ENCODE measurements at regions not wholly inside any gene's neighbourhood (a gene's known extent, or its start where the extent isn't known, plus 50 kb on each side); places are given as distances from the start of the nearest gene placed in this dataset.

DNA sequence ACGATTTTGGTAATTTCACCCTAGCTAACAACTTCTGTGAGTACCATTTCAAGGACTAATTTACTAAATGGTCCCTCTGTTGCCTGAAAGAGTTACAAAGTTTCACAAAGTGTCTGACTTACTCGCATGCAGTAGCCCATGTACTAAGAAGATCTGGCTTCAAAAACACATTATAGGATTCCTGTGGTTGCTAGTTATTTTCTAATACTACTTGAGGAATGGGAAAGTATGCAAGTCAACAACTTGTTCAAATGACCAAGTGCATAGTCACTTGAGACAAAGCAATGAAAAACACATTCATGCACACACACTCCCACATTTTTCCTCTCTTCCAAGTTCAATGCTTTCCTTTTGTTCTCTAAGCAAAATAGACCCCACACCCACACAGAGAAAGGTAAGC is 219.7 kb upstream of the TMPO start:
- no peak for DNase-seq

DNA sequence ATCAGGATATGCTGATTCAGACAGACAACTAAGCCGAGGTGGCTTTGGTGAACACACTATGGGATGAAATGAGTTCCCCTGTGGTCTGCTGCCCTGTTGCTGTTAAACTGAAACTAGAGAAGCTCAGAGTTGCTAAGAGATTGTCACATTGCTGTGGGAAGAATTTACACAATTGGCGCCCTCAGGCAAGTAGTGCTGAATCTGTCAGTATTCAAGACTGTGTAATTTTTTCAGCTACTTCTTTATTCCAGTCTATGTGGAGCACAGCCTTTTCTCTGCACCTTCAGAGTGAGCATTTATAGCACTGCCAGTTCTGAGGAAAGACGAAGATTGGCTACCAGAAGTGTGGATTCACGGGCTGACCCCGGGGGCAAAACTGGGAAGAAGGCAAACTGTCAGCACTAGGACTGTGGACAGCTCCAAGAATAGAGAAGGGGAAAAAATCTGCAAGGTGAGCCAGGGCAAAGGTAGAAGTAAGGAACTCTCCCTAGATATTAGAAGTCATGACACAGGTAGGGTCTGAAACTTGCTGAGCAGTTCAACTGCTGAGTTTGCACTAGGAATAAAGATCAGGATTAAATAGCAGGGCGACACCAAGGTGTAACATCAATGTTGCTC is 218.8 kb upstream of the TMPO start:
- no peak for DNase-seq

DNA sequence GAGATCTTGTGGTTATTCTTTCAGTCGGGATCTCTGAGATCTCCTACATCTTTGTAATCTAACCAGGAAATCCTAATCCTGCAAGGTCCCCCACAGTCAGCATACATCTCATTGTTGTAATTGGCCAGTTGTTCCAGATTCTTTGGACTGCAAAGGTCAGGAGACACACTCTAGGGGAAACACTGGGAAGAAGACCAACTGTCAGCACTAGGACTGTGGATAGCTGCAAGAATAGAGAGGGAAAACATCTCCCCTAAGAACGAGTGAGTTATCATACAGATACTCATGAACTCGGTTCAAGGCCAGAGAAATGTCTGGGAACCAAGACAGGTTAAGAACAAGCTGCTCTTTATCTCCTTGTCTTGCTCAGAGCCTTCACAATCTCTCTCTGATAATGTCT is 217.9 kb upstream of the TMPO start:
- no peak for DNase-seq

DNA sequence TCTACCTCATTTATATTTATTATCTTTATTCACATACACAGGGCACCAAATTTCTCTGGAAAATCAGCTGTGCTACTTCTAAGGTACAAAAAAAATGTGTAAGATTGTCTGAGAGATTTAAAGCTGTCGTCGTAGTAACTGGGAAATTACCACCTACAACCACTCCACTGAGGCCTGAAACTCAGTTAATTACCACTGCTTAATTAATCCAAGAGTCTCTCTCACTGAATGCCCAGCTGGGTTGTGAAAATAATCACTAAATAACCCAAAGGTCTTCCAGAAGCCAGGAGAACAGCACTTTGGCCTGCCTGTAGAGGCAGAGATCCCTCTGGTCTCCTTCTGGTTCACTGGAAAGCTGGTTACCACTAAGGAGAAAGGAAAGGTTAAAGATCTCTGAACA is 207.2 kb upstream of the TMPO start:
- no peak for DNase-seq

DNA sequence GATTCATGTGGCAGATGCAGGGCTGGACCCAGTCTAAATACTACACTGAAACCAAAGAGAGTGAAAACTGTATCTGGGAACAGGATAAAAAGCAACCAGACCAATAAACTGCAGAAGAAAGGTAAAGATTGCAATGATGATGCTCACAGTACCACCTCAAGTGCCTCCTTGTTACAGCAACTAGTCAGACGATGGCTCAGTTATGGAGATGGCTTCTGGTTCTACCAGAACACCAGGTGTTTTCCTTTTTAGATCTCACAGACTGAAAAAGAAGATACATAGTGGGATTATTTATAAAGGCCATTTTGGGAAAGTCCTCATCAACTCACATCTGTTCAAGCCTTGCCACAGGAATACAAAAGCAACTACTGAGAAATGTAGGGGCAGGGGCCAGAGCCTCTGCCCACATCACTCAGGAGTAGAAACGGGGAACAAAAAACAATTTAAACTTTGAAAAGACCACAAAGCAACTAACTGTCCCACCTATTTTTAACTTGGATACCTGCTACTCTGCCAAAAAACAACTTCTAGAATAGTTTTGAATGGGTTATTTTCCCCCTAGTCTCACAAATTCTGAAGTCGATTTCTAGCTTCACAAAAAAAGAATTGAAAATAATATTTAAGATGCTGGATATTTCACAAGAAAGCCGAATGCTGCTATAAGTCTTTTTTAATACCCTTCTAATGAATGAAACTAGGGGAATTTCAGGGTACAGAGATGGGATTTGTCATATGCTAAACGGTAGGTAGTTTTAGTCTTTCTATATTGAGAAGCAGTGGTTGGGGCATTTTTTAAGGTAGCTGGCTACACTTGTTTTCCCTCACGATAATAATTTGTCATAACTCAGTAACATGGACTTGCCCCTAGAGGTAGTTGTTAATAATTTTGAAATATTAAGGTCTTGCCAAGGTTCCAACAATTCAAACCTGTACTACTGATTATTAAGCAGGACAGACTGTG is 197.2 kb upstream of the TMPO start:
- no peak for DNase-seq

DNA sequence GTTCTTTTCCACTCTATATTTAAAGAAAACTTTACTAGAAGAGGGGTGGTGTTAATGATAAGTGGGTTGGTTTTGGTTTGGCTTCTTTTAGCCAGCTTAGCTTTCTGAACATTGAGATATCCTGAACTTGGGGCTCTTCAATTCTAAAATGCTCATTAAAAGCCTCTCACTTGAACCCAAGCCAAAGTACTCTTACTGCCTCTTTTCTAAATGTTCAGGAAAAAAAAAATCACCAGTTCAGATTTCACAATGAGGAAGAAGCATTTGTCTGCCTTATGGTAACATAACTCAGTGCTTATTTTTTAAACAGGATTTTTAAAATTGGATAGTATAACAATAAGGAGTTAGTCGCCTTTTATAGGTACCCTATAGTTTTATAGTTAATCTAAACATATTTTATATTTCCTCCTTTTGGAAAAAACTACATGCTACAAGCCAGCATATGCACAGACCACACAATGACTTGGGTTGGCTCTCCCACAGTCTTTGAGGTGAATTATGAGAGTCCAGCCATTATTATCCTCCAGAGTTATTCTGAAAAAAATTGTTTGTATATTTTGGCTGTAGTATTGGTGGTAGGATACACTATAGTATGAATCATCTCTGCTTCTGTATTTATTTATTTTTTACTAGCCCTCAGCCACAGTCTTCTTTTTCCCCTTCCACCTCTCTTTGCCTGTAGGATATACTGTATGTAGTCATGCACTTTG is 195.5 kb upstream of the TMPO start:
- DNase-seq, result no peak

DNA sequence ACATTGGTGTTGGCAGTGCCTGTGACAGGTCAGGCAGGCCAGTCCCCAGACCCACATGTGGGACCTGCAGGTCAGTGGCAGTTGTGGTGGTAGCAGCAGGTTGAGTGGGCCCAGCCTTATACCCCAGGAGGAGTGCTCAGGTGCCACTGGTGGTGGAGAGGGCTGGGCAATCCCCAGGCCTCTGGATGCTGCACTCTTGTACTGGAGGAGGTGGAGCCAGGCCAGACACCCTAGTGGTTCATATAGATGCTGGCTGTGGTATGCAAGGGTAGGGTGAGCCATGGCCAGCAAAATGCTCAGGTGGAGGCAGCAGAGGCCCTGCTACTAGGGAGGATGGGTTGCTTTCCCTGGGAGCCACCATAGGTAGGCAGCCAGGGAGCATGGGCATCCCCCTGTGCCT is 190.4 kb upstream of the TMPO start:
- no peak for DNase-seq

DNA sequence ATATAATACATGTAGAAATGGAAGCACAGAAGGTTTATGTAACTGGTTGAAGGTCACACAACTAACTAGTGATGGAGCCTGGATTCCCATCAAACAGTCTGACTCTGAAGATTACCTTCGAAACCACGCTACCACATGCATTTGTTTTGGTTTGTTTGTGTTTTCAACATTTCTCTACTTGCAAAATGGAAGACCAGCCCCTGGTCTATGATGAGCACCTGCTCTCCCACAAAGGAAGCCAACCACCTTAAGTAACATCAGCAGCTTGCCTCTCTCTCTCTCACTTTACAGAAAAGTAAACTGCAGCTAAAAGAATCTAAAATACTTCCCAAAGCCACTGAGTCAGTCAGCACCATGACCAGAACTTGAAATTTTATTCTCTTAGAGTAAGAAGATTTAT is 186.9 kb upstream of the TMPO start:
- DNase-seq, result no peak

DNA sequence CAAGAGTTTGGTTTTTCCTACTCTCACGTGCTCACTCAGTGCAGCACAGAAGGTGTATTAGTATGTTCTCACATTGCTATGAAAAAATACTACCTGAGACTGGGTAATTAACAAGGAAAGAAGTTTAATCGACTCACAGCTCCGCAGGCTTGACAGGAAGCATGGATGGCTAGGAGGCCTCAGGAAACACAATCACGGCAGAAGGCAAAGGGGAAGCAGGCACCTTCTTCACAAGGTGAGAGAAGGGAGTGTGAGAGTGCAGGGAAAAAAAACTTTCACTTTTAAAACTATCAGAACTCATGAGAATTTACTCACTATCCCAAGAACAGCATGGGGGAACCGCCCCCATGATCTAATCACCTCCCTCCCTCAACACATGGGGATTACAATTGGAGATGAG is 185.8 kb upstream of the TMPO start:
- DNase-seq, result no peak

DNA sequence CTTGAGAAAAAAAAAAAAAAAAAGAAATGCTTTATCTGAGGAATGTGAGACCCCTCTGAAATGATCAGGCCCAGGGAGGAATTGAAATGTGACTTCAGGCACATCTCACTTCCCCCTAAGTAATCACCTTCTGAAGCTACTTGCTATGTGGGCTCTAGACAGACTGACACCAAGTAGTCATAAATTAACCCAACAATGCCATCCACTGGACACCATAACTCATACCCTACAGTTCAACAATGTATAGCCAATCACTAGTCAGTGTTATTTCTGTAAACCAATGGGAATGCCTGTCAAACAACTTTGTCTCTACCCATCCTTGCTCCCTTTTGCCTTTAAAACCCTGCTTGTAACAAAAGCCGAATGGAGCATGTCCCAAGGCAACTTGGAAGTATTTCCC is 182.7 kb upstream of the TMPO start:
- no peak for DNase-seq

DNA sequence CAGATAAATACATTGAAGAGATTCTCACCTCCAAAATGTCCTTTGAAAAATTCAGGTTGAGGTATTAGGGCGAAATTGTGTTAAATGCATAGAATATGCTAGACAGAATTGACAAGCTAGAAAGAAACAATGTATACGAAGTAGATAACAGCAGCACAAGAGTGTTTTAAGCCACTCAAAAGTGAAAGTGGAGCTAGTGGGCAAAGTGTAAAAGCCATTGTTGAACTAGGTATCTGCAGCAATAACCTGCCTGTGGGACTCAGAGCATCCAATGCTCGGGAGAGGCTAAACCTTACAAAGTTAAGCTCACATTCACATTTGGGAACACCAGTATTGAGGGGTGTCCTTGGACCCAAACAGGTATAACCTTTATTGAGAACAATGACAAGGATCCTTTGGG is 180.6 kb upstream of the TMPO start:
- no peak for DNase-seq

DNA sequence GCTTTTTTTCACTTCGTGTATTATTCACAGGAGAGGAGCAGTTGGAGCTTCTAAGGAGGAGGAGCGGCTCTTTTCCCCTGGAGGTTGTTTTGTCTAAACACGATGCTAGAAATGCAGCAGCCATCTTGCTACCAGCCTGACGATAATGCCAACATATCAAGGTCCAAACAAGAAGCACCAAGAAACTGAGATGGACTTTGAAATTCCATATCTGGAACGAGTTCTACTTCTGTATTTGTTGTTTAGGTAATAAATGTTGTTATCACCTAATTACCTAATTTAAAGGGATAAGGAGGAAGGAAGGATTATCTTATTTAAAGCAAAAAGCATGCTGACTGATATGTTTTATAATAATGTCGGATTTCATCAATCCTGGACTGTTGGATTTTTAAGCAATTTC is 174.4 kb upstream of the TMPO start:
- no peak for DNase-seq

DNA sequence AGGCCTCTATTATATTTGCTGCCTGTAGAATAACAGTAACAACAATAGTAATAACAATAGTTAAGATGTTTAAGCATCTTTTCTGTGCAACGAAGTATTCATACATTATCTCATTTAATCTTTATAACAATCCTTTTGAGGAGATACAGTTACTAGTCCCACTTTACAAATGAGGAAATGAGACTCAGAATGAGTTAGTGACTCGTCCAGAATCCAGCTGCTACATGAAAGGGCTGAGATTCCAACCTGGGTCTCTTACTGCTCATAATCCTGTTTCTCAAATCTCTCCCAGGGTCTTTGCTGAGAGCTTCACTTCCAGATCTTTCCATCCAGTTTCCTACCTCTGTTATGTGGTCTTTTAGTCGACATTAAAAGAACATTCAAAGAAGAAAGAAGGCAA is 173.7 kb upstream of the TMPO start:
- DNase-seq, result no peak

DNA sequence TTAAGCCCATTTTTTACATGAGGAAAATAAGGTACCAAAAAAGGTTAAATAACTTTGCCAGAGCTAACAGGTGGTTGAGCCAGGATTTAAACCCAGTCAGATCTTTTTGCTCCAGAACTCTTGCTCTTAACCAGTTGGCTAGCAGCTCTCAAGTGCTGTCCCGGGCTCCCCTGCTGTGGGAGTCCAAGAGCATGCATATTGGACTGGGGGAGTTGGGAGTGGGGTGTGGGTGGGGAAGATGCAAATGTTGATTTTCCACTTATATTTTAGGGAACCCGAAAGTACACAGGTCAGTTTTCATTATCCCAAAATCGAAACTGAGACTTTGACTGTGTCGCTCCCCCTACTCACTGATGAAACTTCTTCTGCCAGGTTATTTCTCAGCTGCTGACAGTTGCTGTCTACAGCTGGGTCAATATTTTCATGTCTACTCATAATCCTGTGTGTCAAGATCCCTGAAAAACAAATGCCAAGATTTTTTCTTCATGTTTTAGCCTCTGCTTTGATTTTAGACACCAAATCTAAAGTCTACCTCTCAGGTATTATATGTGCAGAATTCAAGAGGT is 172.3 kb upstream of the TMPO start:
- DNase-seq, result no peak

DNA sequence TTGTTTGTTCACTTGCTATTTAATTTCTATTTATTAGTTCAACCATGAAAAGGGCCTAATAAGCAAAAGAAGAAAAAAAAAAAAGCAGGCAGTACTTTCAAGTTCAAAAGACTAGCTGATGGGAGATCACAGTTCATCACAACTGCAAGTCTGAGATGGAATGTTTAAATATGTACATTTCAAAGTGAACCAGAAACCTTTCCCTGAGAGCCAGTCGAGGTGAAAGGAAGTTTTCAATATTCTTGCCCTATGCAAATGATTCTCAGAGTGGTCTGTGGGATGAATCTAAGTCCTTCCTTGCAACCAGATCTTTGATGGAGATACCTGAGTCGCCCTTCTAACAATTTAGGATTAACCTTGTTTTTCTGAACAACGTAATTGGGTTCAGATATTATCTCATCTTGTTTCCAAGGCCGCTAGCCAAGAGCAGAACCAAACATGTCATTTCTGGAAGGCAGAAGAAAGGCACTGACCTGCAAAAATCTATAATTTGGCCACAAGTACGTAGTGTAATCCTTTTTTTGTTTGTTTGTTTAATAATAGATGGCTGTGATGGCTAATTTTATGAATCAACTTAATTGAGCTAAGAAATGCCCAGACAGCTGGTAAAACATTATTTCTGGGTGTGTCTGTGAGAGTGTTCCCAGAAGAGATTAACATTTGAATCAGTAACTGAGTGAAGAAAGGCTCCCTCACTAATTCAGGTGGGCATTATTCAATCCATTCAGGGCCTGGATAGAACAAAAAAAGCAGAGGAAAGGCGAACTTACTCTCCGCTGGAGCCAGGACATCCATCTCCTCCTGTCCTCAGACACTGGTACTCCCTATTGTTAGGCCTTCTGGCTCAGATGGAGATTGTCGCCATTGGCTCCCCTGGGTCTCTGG is 171.1 kb upstream of the TMPO start:
- DNase-seq, result no peak

DNA sequence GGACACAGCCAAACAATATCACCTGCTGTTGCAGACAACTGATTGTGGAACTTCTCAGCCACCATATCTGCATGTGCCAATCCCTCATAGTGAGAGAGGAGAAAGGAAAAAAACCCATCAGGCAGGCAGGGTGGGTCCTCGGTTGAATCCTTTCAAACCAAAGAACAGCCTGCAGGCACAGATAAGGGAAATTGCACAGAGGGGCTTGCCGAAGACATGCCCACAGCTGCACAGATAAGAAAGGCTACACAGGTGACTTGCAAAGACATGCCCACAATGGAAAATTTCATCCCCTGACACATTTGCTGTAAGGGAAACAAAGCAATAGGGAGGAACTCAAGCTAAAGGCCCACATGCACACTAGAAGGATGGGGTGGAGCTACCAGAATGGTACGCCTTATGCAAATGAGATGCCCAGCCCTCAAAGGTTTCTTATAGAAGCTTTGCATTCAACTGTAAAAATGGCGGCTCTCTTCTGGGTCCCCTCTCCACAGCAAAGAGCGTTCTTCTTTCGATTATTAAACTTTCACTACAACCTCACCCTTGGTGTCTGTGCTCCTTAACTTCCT is 170.0 kb upstream of the TMPO start:
- no peak for DNase-seq

DNA sequence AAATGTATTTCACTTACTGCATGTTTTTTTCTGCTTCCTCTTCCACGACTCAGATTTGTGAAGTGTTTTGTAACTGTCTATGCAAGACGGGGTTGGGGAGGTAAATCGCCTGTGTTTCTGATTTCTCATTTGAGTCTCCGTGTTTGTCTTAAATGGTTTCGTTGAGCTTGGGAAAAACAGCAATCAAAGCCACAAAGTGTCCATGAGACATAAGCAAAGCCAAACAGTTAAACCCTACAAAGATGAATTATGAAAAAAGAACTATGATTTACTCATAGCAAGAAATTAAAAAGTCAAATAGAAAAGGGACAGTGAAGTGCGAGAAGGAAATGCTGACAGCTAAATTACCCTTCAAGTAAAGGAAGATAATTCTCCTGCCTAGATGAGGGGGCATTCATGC is 164.3 kb upstream of the TMPO start:
- no peak for DNase-seq

DNA sequence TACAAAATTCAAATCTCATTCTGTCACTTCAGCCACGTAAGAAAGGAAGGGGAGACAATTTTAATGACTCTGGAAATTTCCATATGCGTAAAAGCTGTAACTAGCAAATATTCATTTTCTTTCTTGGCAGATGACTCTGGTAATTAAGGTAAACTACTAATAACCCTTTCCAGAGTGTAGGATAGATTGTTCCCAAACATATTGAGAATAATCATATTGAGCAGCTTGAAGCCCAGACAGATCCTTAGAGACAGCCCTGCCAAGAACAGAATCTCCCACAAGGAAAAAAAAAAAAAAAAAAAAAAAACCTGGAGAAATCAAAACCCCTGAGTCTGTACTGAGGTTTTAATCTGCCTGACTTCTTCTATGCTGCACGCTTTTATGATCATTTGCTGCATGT is 163.6 kb upstream of the TMPO start:
- DNase-seq, result no peak

DNA sequence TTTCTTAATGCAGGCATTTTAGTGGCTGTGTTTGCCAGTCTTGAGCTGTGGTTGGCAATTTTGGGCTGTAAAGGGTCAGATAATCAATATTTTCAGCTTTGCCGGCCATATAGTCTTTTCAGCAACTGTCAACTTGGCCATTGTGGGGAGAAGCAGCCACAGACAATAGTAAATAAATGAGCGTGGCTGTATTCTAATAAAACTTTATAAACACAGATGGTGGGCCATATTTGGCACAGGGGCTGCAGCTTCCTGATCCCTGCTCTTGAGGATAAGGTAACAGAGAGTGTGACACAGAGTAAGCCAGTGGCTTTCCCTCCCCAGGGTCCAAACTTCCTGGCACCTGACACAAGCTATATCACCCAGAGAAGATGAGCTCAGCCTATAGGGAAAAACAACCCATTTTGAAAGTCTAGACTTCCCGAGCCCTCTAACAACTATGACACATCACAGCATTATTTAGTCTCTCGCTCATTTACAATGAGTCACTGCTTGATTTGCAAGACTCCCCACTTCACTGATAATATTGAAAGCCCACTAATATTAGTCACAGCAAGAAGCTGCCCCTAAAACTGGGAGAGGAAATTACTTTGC is 163.1 kb upstream of the TMPO start:
- DNase-seq, result no peak

DNA sequence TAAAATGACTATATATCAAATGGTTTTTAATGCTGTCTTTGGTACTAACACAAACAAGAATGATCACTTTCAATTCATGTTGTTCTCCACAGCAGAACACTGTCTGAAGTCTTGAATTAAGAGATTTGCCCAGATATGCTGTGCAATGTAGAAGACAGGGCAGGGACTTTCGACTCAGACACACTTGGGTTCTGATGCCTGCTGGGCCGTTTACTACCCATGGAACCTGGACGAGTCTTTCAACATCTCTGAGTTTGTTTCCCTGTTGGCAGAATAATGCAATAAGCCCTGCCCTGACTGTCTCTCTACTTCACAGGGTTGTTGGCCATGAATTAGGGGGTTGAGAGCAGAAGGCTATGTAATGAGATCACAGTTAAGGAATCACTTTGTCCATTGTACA is 162.6 kb upstream of the TMPO start:
- no peak for DNase-seq

DNA sequence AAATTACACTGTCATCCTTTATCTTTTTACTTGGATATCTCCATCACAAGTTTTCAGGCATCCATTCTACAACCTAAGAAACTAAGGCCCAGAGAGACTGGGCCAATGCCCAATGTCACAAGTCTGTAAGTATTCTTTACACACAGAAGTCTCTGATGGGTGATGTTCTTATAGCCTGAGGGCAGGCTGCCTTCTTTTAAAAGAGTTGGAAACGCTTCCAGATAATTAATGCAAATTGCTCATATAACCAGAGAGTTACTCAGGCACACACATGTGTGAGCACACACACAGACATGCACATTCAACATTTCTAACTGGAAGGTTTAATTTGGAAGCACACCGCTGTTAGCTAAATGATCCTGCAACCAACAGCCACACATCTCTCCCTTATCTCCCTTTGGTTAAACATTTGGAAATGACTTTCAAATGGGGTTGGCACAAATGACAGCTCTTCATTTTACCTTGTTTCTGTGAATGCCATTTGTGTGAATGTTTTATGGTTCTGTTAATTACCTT is 160.8 kb upstream of the TMPO start:
- DNase-seq, result no peak

DNA sequence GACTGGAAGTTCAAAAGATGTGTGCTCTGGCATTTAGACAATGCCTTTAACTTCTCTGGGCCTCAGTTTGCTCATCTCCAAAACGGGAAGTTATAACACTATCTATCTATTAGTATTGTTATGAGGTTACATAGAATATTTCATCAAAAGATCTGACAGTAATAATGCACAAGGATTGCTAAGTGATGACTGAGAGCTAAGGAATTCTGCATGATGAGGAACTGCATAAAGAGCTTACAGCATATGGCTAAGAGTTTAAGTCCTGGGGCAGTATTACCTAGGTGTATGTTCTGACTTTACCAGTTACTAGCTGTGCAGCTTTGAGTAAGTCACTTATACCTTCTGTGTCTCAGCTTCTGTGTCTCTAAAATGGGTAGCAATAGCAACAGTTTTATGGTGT is 160.1 kb upstream of the TMPO start:
- no peak for DNase-seq

Measured in GF-D8 (cell line).